T-helper 17 cell (primary cell): ENCODE measurements at regions not wholly inside any gene's neighbourhood (a gene's known extent, or its start where the extent isn't known, plus 50 kb on each side); places are given as distances from the start of the nearest gene placed in this dataset.

ENCODE experiments used
- ATAC-seq: fragments of 150-1000 bp; cut with Tn5 transposase; 2 replicates; pipeline ENCODE4 v1.10.0; 2021; ENCODE audit warnings: mild to moderate bottlenecking, moderate library complexity
- DNase-seq, 3 donors: peaks; one replicate each; pipeline versions ENCODE4 v3.0.0 to v3.0.0-alpha.2; 2020 to 2021
- H3K9me3 ChIP-seq: one replicate; pipeline ENCODE4 v1.7.0; 2013; ENCODE audit warnings: low read length, mild to moderate bottlenecking; ENCODE audit not compliant: control insufficient read depth, poor library complexity, severe bottlenecking
- H3K27ac Mint-ChIP-seq: one replicate; pipeline ENCODE4 v1.8.0; 2022; ENCODE audit warnings: mild to moderate bottlenecking, moderate library complexity, mixed read lengths
- H3K27me3 Mint-ChIP-seq: one replicate; pipeline ENCODE4 v1.8.0; 2022; ENCODE audit warnings: mixed read lengths
- H3K36me3 Mint-ChIP-seq: one replicate; pipeline ENCODE4 v1.8.0; 2022; ENCODE audit warnings: low read depth, mixed read lengths
- H3K4me1 Mint-ChIP-seq: one replicate; pipeline ENCODE4 v1.8.0; 2022; ENCODE audit warnings: mild to moderate bottlenecking, mixed read lengths
- H3K4me3 Mint-ChIP-seq: one replicate; pipeline ENCODE4 v1.8.0; 2022; ENCODE audit warnings: mild to moderate bottlenecking, moderate library complexity, mixed read lengths

DNA sequence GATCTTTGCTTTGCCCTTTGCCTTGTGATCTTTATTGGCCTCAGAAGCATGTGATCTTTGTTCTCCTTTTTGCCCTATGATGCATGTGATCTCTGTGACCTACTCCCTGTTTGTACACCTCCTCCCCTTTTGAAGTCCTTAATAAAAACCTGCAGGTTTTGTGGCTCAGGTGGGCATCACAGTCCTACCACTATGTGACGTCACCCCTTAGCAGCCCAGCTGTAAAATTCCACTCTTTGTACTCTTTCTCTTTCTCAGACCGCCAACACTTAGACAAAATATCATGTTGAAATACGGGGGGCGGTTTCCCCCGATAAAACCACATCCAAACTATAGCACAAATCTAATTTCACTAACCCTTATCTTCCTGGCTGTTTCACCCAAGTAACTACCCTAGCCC lies 76.7 kb upstream of the RAPGEF4 start:
- Mint-ChIP-seq H3K27ac (no peak overlapping the region), H3K4me1 (no peaks in the 10 kb centered on the region), H3K27me3 (no peaks in the 10 kb centered on the region), H3K4me3 (no peak overlapping the region), H3K36me3 (no peaks in the 10 kb centered on the region)
- no peak for DNase-seq
- no peak for ATAC-seq
- no peaks in the 10 kb centered on the region for H3K9me3 ChIP-seq

DNA sequence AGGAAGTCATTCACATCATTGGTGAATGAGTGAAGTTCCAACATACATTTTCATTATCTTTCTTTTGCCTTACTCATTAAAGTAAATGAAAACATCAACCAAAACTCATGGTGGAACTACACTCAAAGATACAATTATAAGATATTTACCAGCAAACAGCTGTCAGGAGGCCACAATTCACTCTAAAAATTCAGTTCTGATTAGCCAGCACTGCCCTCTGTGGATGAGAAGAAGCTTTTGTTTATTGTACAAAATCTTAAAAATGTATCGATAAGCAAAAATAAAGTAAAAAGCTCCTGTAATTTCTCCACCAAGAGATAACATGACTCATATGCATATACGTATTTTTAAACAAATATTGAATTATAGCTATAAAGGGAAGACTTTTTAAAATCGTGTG lies 73.5 kb upstream of the RAPGEF4 start:
- Mint-ChIP-seq H3K4me1 (no peaks in the 10 kb centered on the region), H3K27me3 (no peaks in the 10 kb centered on the region), H3K36me3 (no peaks in the 10 kb centered on the region), H3K4me3 (no peak overlapping the region), H3K27ac (no peak overlapping the region)
- DNase-seq, result no peak
- ATAC-seq, result no peak
- H3K9me3 ChIP-seq, result no peaks in the 10 kb centered on the region

DNA sequence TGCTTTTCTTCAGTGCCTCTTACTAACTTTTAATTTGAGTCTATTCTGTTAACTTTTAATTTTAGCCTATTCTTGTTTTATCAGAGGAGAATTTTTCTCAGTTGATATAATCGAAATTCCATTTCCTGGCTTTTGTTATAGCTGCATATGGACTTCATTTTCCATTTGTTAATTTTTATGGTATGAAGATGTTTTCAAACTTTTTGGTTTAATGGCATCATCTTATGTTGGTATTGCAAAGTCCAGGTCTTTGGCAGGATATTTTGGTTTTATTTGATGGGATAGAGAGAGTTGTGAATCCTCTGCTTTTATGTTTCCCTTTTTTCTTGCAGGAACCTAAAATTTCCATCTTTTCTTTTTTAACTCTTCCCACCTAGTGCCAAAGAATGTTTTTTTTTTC lies 70.9 kb upstream of the RAPGEF4 start:
- DNase-seq (no peak), ATAC-seq (no peak)
- peaks cover 9% of the 10 kb centered on the region for H3K27me3 Mint-ChIP-seq
- H3K27ac Mint-ChIP-seq, result no peak overlapping the region
- no peak overlapping the region for H3K4me3 Mint-ChIP-seq
- no peaks in the 10 kb centered on the region for H3K36me3 Mint-ChIP-seq
- H3K9me3 ChIP-seq, result no peaks in the 10 kb centered on the region
- H3K4me1 Mint-ChIP-seq, result no peaks in the 10 kb centered on the region

DNA sequence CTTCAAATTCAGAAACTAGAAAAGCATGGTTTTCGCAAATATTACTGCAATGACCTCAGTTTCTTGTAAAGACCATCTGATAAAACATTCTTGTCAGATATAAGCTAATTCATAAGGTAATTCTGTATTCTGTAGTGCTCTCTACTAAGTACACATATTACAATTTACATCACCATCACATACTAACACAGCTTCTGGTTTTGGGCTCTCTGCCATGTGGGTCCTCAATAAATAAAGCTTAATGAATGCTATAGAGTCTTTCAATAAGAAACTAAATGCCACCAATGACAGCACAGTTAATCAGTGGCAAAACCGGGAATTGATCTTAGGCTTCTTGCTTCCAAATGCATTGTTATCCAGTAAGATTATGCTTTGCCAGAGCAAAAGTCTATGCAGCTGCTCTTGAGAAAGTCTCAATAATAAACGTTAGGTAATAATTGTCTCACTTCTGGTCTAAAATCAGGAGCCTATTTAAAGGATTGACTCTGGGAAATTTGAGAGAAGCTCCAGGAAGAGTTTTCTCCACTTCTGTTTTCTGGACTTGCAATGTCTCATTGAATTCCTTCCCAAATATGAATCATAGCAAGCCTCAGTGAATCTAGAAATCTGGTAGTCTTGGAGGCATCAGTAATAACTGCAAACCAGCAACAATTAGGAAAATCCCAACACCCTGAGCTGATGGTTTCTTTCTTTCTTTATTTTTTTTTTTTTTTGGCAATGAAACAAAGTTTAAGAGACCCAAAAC lies 67.9 kb upstream of the RAPGEF4 start:
- H3K4me1 Mint-ChIP-seq, result no peaks in the 10 kb centered on the region
- peaks cover 10% of the 10 kb centered on the region for H3K27me3 Mint-ChIP-seq
- no peak for ATAC-seq
- no peak overlapping the region for H3K4me3 Mint-ChIP-seq
- no peak for DNase-seq
- H3K36me3 Mint-ChIP-seq, result no peaks in the 10 kb centered on the region
- no peaks in the 10 kb centered on the region for H3K9me3 ChIP-seq
- H3K27ac Mint-ChIP-seq, result no peak overlapping the region

DNA sequence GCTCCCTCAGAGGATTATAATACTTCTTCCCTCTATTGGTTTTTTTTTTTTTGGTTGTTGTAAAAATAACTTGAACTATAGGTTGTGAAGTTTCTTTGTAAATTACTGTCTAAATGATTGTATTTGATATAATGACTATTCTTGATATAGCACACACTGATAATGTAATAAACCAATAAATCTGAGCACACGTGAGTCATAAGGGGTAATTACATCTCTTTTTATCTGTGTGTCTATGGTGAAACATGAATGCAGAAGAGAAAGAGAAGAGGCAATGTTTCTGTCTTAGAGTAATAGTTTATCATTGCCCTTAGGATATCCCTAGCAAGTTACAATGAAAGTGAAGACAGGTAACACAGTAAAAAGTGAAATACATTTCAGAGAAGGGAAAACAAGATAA lies 64.1 kb upstream of the RAPGEF4 start:
- DNase-seq, result no peak
- Mint-ChIP-seq H3K4me1 (no peaks in the 10 kb centered on the region), H3K4me3 (no peak overlapping the region), H3K36me3 (no peaks in the 10 kb centered on the region), H3K27me3 (peaks cover 15% of the 10 kb centered on the region), H3K27ac (no peak overlapping the region)
- H3K9me3 ChIP-seq, result no peaks in the 10 kb centered on the region
- no peak for ATAC-seq

DNA sequence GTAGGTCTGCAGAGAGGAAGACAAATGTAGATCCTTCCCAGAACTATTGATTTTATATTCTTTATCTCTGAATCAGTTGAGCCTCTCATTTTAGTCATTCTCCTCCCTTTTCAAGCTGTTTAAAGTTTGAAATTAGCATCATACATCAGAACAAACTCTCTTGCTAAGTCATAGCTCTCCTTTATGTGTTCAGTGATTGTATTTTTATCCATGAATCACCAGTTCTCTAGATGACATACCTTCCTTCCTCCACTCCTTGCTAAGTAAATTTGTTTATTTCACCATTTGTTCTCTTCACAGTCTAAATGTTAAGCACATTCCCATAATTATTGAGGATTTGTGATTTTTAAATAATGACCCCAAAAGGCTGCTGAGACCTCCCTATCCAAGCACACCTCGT lies 63.5 kb upstream of the RAPGEF4 start:
- no peak overlapping the region for H3K27ac Mint-ChIP-seq
- H3K4me3 Mint-ChIP-seq, result no peak overlapping the region
- no peaks in the 10 kb centered on the region for H3K36me3 Mint-ChIP-seq
- H3K9me3 ChIP-seq, result no peaks in the 10 kb centered on the region
- no peaks in the 10 kb centered on the region for H3K4me1 Mint-ChIP-seq
- DNase-seq, result no peak
- no peak for ATAC-seq
- H3K27me3 Mint-ChIP-seq, result peaks cover 15% of the 10 kb centered on the region

DNA sequence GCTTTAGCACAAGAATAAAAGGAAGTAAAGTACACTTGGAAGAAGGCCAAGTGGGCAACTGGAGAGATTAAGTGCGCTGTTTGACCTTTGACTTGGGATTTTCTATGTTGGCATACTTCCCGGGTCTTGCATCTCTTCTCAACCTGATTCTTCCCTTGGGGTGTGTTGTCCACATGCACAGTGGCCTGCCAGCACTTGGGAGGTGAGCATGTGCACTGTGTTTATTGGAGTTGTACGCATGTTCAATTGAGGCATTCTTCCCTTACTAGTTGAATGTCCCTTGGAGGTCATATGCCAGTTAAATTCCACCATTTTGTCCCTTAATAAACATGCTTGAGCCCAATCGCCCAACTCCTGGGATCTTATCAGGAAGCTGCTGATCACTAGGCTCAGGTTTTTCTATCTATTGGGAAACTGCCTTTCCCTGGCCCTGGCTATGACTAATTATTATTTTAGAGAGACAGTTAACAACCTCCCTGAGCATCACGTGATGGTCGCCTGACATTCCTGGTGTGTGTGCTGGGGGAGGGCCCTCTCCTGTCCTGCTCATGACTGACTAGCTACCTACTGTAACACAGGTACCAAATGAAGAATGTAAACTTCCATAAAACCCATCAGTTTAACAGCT lies 62.5 kb upstream of the RAPGEF4 start:
- no peaks in the 10 kb centered on the region for H3K36me3 Mint-ChIP-seq
- no peaks in the 10 kb centered on the region for H3K9me3 ChIP-seq
- no peak overlapping the region for H3K4me3 Mint-ChIP-seq
- DNase-seq (no peak), ATAC-seq (no peak)
- H3K4me1 Mint-ChIP-seq, result no peaks in the 10 kb centered on the region
- H3K27me3 Mint-ChIP-seq, result peaks cover 23% of the 10 kb centered on the region
- no peak overlapping the region for H3K27ac Mint-ChIP-seq

DNA sequence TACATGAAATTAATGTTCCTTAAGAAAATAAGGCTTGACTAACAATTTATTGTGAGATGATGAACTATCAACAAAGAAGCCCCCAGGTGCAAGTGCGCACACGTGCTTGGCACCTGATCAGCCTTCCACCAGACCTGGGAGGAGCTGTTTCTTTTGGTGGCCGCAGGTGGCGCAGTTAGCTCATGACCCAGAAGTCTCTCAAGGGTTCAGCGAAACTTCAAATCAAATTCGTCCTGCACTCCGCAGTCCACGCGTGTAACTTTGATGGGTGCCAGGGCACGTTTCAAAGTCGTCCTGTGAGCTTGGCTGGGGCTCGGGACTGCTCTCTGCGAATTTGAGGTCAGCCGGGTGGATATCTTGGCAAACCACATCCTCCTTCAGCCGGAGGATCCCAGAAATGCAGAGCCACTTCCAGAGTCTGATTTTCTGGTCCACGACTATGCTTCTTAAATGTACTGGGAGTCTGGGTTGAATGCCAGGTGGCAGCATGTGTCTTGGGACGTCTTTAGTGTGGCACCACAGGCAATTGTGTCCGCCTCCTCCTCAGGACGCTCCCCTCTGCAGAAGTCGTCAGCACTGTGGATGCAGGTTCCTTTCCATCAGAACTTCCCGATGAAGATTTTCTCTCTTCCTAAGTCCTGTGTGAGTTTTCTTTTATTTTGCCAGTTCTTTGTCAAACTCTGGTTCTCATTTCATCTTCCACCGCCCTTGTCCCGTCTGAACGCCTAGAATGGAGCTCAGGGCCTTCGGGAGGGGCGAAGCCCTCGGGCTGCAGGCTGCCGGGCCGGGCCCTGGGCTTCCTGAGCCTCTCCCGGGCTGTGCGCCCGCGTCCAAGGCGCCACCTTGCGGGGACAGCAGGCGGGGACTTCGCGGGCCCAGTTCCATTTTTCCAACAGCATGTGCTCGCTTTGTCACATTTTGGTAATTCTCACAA lies 61.3 kb upstream of the RAPGEF4 start:
- peak overlapping the region; percentile 45 for H3K4me3 Mint-ChIP-seq
- no peaks in the 10 kb centered on the region for H3K9me3 ChIP-seq
- peaks cover 20% of the 10 kb centered on the region for H3K27me3 Mint-ChIP-seq
- H3K36me3 Mint-ChIP-seq, result no peaks in the 10 kb centered on the region
- no peak overlapping the region for H3K27ac Mint-ChIP-seq
- H3K4me1 Mint-ChIP-seq, result no peaks in the 10 kb centered on the region
- peak in 1 of 3 donors; percentile 12 for DNase-seq
- ATAC-seq, result peak; percentile 52

DNA sequence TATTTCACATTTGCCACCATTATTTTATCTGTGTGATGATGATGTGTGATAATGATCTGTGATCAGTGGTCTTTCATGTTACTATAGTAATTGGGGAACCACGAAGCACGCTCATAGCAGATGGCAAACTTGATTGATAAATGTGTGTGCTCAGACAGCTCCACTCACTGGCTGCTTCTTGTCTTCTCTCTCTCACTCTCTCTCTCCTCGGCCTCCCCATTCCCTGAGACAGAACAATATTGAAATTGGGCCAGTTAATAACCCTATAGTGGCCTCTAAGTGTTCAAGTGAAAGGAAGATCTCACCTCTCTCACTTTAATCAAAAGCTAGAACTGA lies 60.7 kb upstream of the RAPGEF4 start:
- Mint-ChIP-seq H3K36me3 (no peaks in the 10 kb centered on the region), H3K27ac (no peak overlapping the region), H3K4me1 (no peaks in the 10 kb centered on the region), H3K27me3 (peaks cover 15% of the 10 kb centered on the region), H3K4me3 (peak overlapping the region; percentile 45)
- DNase-seq, result no peak
- H3K9me3 ChIP-seq, result no peaks in the 10 kb centered on the region
- no peak for ATAC-seq

DNA sequence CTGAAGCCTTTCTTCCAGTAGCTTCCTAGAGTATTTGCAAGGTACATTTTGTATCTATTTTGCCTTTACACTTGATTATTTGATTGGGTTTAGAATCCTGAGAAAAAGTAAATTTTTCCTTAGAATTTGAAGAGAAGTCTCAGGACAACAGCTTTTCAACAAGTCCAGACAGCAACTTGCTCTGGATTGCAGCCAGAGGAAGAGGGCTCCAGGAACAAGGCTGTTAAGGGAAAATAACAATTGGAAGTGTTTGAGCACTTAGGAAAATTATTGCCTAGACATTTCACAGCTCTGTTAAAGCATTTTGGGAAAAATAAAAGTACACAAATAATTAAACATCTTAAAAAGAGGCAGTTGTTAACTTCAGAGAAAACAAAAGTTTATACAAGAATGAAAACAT lies 58.3 kb upstream of the RAPGEF4 start:
- DNase-seq (no peak), ATAC-seq (no peak)
- Mint-ChIP-seq H3K27ac (no peak overlapping the region), H3K4me1 (no peaks in the 10 kb centered on the region), H3K36me3 (no peaks in the 10 kb centered on the region), H3K4me3 (no peak overlapping the region), H3K27me3 (peaks cover 15% of the 10 kb centered on the region)
- no peaks in the 10 kb centered on the region for H3K9me3 ChIP-seq

DNA sequence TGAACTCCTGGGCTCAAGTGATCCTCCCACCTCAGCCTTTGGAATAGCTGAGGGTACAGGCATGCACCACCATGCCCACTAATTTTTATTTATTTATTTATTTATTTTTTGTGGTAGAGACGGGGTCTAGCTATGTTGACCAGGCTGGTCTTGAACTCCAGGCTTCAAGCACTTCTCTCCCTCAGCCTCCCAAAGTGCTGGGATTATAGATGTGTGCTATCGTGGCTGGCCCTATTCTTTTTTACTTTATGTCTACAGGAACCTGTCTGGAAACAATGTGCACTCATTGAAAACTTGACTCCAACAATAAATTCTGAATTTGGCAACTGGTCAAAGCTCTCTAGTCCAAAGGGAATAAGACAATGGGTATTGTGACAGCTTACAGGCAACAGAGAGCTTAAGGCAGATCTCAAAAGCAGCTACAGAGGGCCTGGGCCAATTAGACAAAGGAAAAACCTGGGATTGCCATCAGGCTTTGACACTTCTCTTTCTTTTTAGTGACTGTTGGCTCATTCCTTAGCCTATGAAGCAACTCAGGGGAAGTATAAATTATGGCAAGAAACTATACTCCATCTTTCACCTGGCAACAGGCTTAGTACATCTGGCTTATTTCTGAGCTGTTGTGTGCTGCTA lies 55.1 kb upstream of the RAPGEF4 start:
- no peaks in the 10 kb centered on the region for H3K9me3 ChIP-seq
- peaks cover 10% of the 10 kb centered on the region for H3K27me3 Mint-ChIP-seq
- no peaks in the 10 kb centered on the region for H3K4me1 Mint-ChIP-seq
- DNase-seq, result no peak
- H3K4me3 Mint-ChIP-seq, result no peak overlapping the region
- no peak for ATAC-seq
- no peak overlapping the region for H3K27ac Mint-ChIP-seq
- no peaks in the 10 kb centered on the region for H3K36me3 Mint-ChIP-seq

DNA sequence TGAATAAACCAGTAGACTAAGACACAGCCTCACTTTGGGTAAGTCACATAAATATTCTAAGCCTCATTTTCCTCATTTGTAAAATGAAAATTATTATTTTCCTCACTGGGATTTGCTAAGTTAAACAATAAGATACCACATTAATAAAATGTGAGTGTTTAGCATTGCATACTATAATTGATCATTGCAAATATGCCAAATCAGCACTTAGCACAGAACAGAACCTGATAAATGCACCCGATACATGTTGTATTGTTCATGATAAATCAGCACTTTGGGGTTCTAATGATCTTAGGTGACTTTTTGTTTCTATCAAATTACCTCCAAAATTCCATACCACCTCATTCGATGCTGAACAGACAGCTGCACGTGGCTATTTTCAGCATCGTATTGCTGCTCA lies 50.2 kb upstream of the RAPGEF4 start:
- H3K27me3 Mint-ChIP-seq, result no peaks in the 10 kb centered on the region
- no peak overlapping the region for H3K27ac Mint-ChIP-seq
- no peak for DNase-seq
- ATAC-seq, result no peak
- H3K9me3 ChIP-seq, result no peaks in the 10 kb centered on the region
- peaks cover 5% of the 10 kb centered on the region for H3K36me3 Mint-ChIP-seq
- no peak overlapping the region for H3K4me3 Mint-ChIP-seq
- H3K4me1 Mint-ChIP-seq, result peaks cover 3% of the 10 kb centered on the region
